M059J (cell line): ENCODE measurements at regions not wholly inside any gene's neighbourhood (a gene's known extent, or its start where the extent isn't known, plus 50 kb on each side); places are given as distances from the start of the nearest gene placed in this dataset.

Source experiments
- DNase-seq: peaks from one replicate; pipeline ENCODE4 v3.0.0-alpha.2; 2012; ENCODE audit warnings: low read depth

- no peak for DNase-seq
Observed at GRCh38 chr3:76969471-76969870, 70.4 kb upstream of the ROBO2 start.

- DNase-seq, result no peak
Observed at GRCh38 chr3:76969996-76970615, 69.8 kb upstream of the ROBO2 start.

- DNase-seq, result no peak
Observed at GRCh38 chr3:76972624-76973296, 67.1 kb upstream of the ROBO2 start.

GRCh38 chr3:76976996-76977395 is 62.9 kb upstream of the ROBO2 start:
- DNase-seq, result no peak

- no peak for DNase-seq
Observed at GRCh38 chr3:76985645-76986044, 54.3 kb upstream of the ROBO2 start.

- no peak for DNase-seq
Observed at GRCh38 chr3:76986876-76987474, 52.9 kb upstream of the ROBO2 start.
